HEK293T (cell line): ENCODE measurements at regions not wholly inside any gene's neighbourhood (a gene's known extent, or its start where the extent isn't known, plus 50 kb on each side); places are given as distances from the start of the nearest gene placed in this dataset.

ENCODE experiments used
- ELF4 ChIP-seq: fragments of 450-650 bp; IDR thresholded peaks from 2 replicates; pipeline ENCODE4 v1.6.1; 2017; ENCODE audit warnings: antibody characterized with exemption
- FOXA1 ChIP-seq: fragments of 450-650 bp; IDR thresholded peaks from 2 replicates; pipeline ENCODE4 v1.6.1; 2016; ENCODE audit warnings: mild to moderate bottlenecking
- FOXK2 ChIP-seq: fragments of 450-650 bp; IDR thresholded peaks from 2 replicates; pipeline ENCODE4 v1.6.1; 2016; ENCODE audit warnings: mild to moderate bottlenecking
- FOXM1 ChIP-seq: fragments of 450-650 bp; IDR thresholded peaks from 2 replicates; pipeline ENCODE4 v1.6.1; 2017; ENCODE audit warnings: mild to moderate bottlenecking, borderline replicate concordance
- HDGF ChIP-seq: fragments of 450-650 bp; IDR thresholded peaks from 2 replicates; pipeline ENCODE4 v1.6.1; 2017; ENCODE audit warnings: antibody characterized with exemption, borderline replicate concordance
- NFRKB ChIP-seq: fragments of 450-650 bp; IDR thresholded peaks from 2 replicates; pipeline ENCODE4 v1.6.1; 2016; ENCODE audit warnings: mild to moderate bottlenecking, moderate library complexity
- SP1 ChIP-seq: fragments of 450-650 bp; IDR thresholded peaks from 2 replicates; pipeline ENCODE4 v1.6.1; 2017
- SUZ12 ChIP-seq: fragments of 450-650 bp; IDR thresholded peaks from 2 replicates; pipeline ENCODE4 v1.6.1; 2016; ENCODE audit warnings: mild to moderate bottlenecking
- TARDBP ChIP-seq: fragments of 450-650 bp; IDR thresholded peaks from 2 replicates; pipeline ENCODE4 v1.6.1; 2016

GRCh38 chr11:120054753-120055045, 83.2 kb downstream of the TRIM29 start:
- TF ChIP-seq TARDBP = no peak
- TF ChIP-seq SP1 = no peak
- no peak for TF ChIP-seq FOXM1
- no peak for TF ChIP-seq NFRKB
- no peak for TF ChIP-seq FOXA1
- TF ChIP-seq FOXK2 = no peak
- no peak for TF ChIP-seq SUZ12
- no peak for TF ChIP-seq HDGF
- no peak for TF ChIP-seq ELF4
